Thoracic aorta (tissue), 2 donors: ENCODE measurements at regions not wholly inside any gene's neighbourhood (a gene's known extent, or its start where the extent isn't known, plus 50 kb on each side); places are given as distances from the start of the nearest gene placed in this dataset.

Experiments used
- ATAC-seq: fragments of 150-250 bp; one replicate; pipeline ENCODE4 v1.8.0; 2017; ENCODE audit warnings: low read depth; ENCODE audit not compliant: insufficient number of reproducible peaks, low FRiP score
- DNase-seq: peaks from one replicate; pipeline ENCODE4 v3.0.0-alpha.2; 2020; ENCODE audit warnings: low spot score
- H3K27ac ChIP-seq, 2 donors: fragments of 200-600 bp; sonication (generic); 1 replicate in 1 of 2; 2 replicates in 1 of 2; pipeline ENCODE4 v1.5.1; 2016; ENCODE audit warnings: mild to moderate bottlenecking in 2 of 2, moderate library complexity in 2 of 2
- H3K27me3 ChIP-seq: fragments of 200-600 bp; sonication (generic); replicated peaks from 2 replicates; pipeline ENCODE4 v1.6.0; 2016; ENCODE audit warnings: mild to moderate bottlenecking; ENCODE audit not compliant: insufficient read depth
- H3K36me3 ChIP-seq: fragments of 200-600 bp; sonication (generic); one replicate; pipeline ENCODE4 v1.5.1; 2016
- H3K4me1 ChIP-seq, 2 donors: fragments of 200-600 bp; sonication (generic); 1 replicate in 1 of 2; 2 replicates in 1 of 2; pipeline versions ENCODE4 v1.5.1 to v1.6.0; 2016; ENCODE audit warnings: low read depth in 2 of 2, mild to moderate bottlenecking in 1 of 2; ENCODE audit not compliant: control insufficient read depth in 1 of 2
- H3K4me3 ChIP-seq: fragments of 200-600 bp; sonication (generic); 2 replicates; pipeline ENCODE4 v1.5.1; 2016; ENCODE audit warnings: mild to moderate bottlenecking
- H3K9me3 ChIP-seq: fragments of 200-600 bp; sonication (generic); 2 replicates; pipeline ENCODE4 v1.5.1; 2016
- TF ChIP-seq, protein P1 (sequence below): fragments of 200-600 bp; sonication (generic); IDR thresholded peaks from one replicate; pipeline ENCODE4 v1.5.1; 2019; ENCODE audit warnings: antibody characterized with exemption

GRCh38 chr17:36879027-36879426, 58.2 kb upstream of the LHX1 start:
- H3K36me3 ChIP-seq, result no peaks in the 10 kb centered on the region
- no peak overlapping the region for H3K27ac ChIP-seq
- no peaks in the 10 kb centered on the region for H3K4me1 ChIP-seq
- TF ChIP-seq, protein P1, sequence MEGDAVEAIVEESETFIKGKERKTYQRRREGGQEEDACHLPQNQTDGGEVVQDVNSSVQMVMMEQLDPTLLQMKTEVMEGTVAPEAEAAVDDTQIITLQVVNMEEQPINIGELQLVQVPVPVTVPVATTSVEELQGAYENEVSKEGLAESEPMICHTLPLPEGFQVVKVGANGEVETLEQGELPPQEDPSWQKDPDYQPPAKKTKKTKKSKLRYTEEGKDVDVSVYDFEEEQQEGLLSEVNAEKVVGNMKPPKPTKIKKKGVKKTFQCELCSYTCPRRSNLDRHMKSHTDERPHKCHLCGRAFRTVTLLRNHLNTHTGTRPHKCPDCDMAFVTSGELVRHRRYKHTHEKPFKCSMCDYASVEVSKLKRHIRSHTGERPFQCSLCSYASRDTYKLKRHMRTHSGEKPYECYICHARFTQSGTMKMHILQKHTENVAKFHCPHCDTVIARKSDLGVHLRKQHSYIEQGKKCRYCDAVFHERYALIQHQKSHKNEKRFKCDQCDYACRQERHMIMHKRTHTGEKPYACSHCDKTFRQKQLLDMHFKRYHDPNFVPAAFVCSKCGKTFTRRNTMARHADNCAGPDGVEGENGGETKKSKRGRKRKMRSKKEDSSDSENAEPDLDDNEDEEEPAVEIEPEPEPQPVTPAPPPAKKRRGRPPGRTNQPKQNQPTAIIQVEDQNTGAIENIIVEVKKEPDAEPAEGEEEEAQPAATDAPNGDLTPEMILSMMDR, result no peak
- ATAC-seq (no peak), DNase-seq (no peak)
- H3K4me3 ChIP-seq, result no peak overlapping the region
- H3K9me3 ChIP-seq, result no peaks in the 10 kb centered on the region
- no peaks in the 10 kb centered on the region for H3K27me3 ChIP-seq

GRCh38 chr17:36879624-36880131, 57.6 kb upstream of the LHX1 start:
- no peak overlapping the region for H3K4me3 ChIP-seq
- ATAC-seq (no peak), DNase-seq (no peak)
- H3K27ac ChIP-seq, result no peak overlapping the region
- no peaks in the 10 kb centered on the region for H3K27me3 ChIP-seq
- TF ChIP-seq, protein P1, result no peak
- H3K36me3 ChIP-seq, result no peaks in the 10 kb centered on the region
- no peaks in the 10 kb centered on the region for H3K9me3 ChIP-seq
- no peaks in the 10 kb centered on the region for H3K4me1 ChIP-seq

DNA sequence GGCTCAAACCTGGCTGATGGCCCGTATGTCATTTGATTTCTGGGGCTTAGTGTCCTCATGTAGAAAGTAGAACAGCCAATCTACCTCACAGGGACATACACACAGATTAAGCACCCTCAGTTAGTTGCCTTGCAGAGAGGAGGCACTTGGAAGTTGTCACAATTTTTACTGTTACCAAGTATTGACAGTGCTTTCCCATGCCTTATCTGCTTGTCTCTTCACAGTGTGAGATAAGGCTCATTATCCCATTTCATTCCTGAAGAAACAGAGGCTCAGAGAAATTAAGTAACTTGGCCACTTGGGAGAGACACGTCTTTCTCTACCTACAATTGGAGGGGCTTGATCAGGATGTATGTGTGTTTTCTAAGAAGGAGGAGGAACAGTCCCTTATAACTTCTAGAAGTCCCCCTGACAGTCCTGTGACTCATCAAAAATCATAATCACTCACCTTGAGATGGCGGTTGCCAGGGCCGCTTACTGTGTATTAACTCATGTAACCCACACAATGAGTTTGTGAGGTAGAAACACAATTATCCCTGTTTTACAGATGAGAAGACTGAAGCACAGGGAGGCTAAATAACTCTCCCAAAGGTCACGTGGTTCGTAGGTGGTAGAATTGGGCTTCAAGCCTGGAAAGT, 56.9 kb upstream of the LHX1 start:
- Histone ChIP-seq H3K4me3 (no peak overlapping the region), H3K36me3 (no peaks in the 10 kb centered on the region), H3K9me3 (no peaks in the 10 kb centered on the region), H3K4me1 (no peaks in the 10 kb centered on the region), H3K27me3 (no peaks in the 10 kb centered on the region), H3K27ac (no peak overlapping the region)
- DNase-seq, result no peak
- no peak for ATAC-seq
- TF ChIP-seq, protein P1, result no peak

GRCh38 chr17:36881323-36881722, 56.0 kb upstream of the LHX1 start:
- DNase-seq (no peak), ATAC-seq (no peak)
- Histone ChIP-seq H3K27me3 (no peaks in the 10 kb centered on the region), H3K36me3 (no peaks in the 10 kb centered on the region), H3K9me3 (no peaks in the 10 kb centered on the region), H3K4me1 (no peaks in the 10 kb centered on the region), H3K4me3 (no peak overlapping the region), H3K27ac (no peak overlapping the region)
- TF ChIP-seq, protein P1, result no peak

DNA sequence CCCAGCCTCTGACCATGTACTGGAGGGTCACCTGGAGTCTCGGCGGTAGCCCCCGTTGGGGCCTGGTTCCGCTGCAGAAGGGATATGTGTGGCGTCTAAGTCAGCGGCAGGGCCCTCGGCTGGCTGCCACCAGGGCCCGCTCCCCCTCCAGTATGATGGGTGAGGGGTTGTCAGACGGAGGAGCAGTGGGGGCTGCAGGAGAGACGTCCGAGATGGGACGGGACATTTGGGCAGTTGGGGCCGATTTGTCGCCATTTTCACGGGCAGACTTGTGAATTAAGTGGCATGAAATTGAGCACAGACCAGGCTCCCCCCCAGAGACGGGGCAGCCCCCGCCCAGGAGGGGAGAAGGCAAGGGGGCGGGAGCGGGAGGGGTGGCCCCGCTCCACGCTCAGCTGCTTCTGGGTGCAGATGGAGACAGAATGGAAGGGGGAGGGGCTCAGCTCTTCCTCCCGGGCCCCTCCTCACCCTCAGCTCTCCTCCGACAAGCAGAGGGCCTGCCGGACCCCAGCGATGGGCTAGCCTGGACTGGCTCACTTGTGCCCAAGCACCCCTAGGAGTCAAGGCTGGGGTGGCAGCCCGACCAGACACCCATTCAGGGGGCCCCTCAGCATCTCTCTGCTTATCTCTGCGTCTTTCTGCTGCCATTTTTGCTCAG, 52.7 kb upstream of the LHX1 start:
- no peak for ATAC-seq
- TF ChIP-seq, protein P1, result no peak
- no peaks in the 10 kb centered on the region for H3K27me3 ChIP-seq
- H3K9me3 ChIP-seq, result no peaks in the 10 kb centered on the region
- H3K4me3 ChIP-seq, result no peak overlapping the region
- no peak for DNase-seq
- H3K27ac ChIP-seq, result no peak overlapping the region
- H3K36me3 ChIP-seq, result no peaks in the 10 kb centered on the region
- H3K4me1 ChIP-seq, result no peaks in the 10 kb centered on the region
